OCI-LY1 (cell line): ENCODE measurements at regions not wholly inside any gene's neighbourhood (a gene's known extent, or its start where the extent isn't known, plus 50 kb on each side); places are given as distances from the start of the nearest gene placed in this dataset.

Source experiments
- H2AFZ ChIP-seq: fragments of 200-600 bp; sonication (generic), shearing (Covaris generic); 2 replicates; pipeline ENCODE4 v1.6.0; 2014; ENCODE audit warnings: antibody characterized with exemption, mild to moderate bottlenecking, low read length
- H3F3A ChIP-seq: fragments of 200-600 bp; sonication (generic), shearing (Covaris generic); 2 replicates; pipeline ENCODE4 v1.6.0; 2014; ENCODE audit warnings: mild to moderate bottlenecking, antibody characterized with exemption, low read length, moderate library complexity; ENCODE audit not compliant: insufficient read depth
- H3K27ac ChIP-seq: fragments of 200-600 bp; sonication (generic); 2 replicates; pipeline ENCODE4 v1.5.1; 2014; ENCODE audit warnings: low read length, mixed run types, mild to moderate bottlenecking, low read depth; ENCODE audit not compliant: poor library complexity, severe bottlenecking
- H3K27me3 ChIP-seq: fragments of 200-600 bp; sonication (generic); 2 replicates; pipeline ENCODE4 v1.6.0; 2014; ENCODE audit warnings: antibody characterized with exemption, mild to moderate bottlenecking, low read length, moderate library complexity; ENCODE audit not compliant: insufficient read depth
- H3K36me3 ChIP-seq: fragments of 200-600 bp; sonication (generic); 2 replicates; pipeline ENCODE4 v1.6.1; 2014; ENCODE audit warnings: mild to moderate bottlenecking, antibody characterized with exemption, low read length, moderate library complexity, mixed read lengths; ENCODE audit not compliant: insufficient read depth
- H3K4me1 ChIP-seq: fragments of 200-600 bp; sonication (generic); 2 replicates; pipeline ENCODE4 v1.5.1; 2014; ENCODE audit warnings: mild to moderate bottlenecking, low read length, moderate library complexity; ENCODE audit not compliant: insufficient read depth, severe bottlenecking
- H3K4me2 ChIP-seq: fragments of 200-600 bp; sonication (generic), shearing (Covaris generic); 2 replicates; pipeline ENCODE4 v1.6.1; 2014; ENCODE audit warnings: low read length
- H3K4me3 ChIP-seq: fragments of 200-600 bp; sonication (generic); 2 replicates; pipeline ENCODE4 v1.5.1; 2014; ENCODE audit warnings: low read length, low read depth, mild to moderate bottlenecking, mixed read lengths; ENCODE audit not compliant: poor library complexity, severe bottlenecking
- H3K79me2 ChIP-seq: fragments of 200-600 bp; shearing (Covaris generic); 2 replicates; pipeline ENCODE4 v1.6.1; 2016; ENCODE audit warnings: mixed run types, low read length, mixed read lengths; ENCODE audit not compliant: insufficient read depth
- H3K9ac ChIP-seq: fragments of 200-600 bp; sonication (generic), shearing (Covaris generic); 2 replicates; pipeline ENCODE4 v1.6.1; 2014; ENCODE audit warnings: mild to moderate bottlenecking, low read length, mixed read lengths
- H3K9me2 ChIP-seq: fragments of 200-600 bp; sonication (generic), shearing (Covaris generic); 2 replicates; pipeline ENCODE4 v1.6.1; 2014; ENCODE audit warnings: low read depth, mild to moderate bottlenecking, low read length, mixed read lengths
- H3K9me3 ChIP-seq: fragments of 200-600 bp; shearing (Covaris generic); 2 replicates; pipeline ENCODE4 v1.6.1; 2014; ENCODE audit warnings: low read length, mixed read lengths
- H4K20me1 ChIP-seq: fragments of 200-600 bp; sonication (generic), shearing (Covaris generic); 2 replicates; pipeline ENCODE4 v1.6.0; 2016; ENCODE audit warnings: mild to moderate bottlenecking, low read length; ENCODE audit not compliant: insufficient read depth
- CTCF ChIP-seq: fragments of 200-600 bp; sonication (generic), shearing (Covaris generic); IDR thresholded peaks from 2 replicates; pipeline ENCODE4 v1.5.1; 2017; ENCODE audit warnings: mild to moderate bottlenecking, antibody characterized with exemption, low read length, moderate library complexity, mixed read lengths
- EZH2 ChIP-seq: fragments of 200-600 bp; sonication (generic), shearing (Covaris generic); IDR thresholded peaks from 2 replicates; pipeline ENCODE4 v1.8.0; 2017; ENCODE audit warnings: borderline replicate concordance, mixed run types, mild to moderate bottlenecking, antibody characterized with exemption, low read length, moderate library complexity, mixed read lengths

- no peak overlapping the region for H2AFZ ChIP-seq
- H4K20me1 ChIP-seq = no peaks in the 10 kb centered on the region
- H3K27ac ChIP-seq = no peak overlapping the region
- H3K4me2 ChIP-seq = no peak overlapping the region
- no peaks in the 10 kb centered on the region for H3K9me3 ChIP-seq
- H3K9ac ChIP-seq = no peak overlapping the region
- no peaks in the 10 kb centered on the region for H3F3A ChIP-seq
- TF ChIP-seq EZH2 = no peak
- no peak for TF ChIP-seq CTCF
- no peaks in the 10 kb centered on the region for H3K27me3 ChIP-seq
- H3K4me1 ChIP-seq = no peaks in the 10 kb centered on the region
- no peaks in the 10 kb centered on the region for H3K36me3 ChIP-seq
- H3K79me2 ChIP-seq = no peaks in the 10 kb centered on the region
- H3K9me2 ChIP-seq = no peaks in the 10 kb centered on the region
- H3K4me3 ChIP-seq = no peak overlapping the region
Measured at GRCh38 chr14:86012461-86012860, 482.5 kb downstream of the FLRT2 start.

- no peaks in the 10 kb centered on the region for H3K4me1 ChIP-seq
- no peaks in the 10 kb centered on the region for H4K20me1 ChIP-seq
- no peak overlapping the region for H3K27ac ChIP-seq
- no peak for TF ChIP-seq EZH2
- TF ChIP-seq CTCF = no peak
- no peaks in the 10 kb centered on the region for H3K9me3 ChIP-seq
- no peaks in the 10 kb centered on the region for H3K36me3 ChIP-seq
- no peak overlapping the region for H3K4me3 ChIP-seq
- H3K27me3 ChIP-seq = no peaks in the 10 kb centered on the region
- H3K79me2 ChIP-seq = no peaks in the 10 kb centered on the region
- H3K9ac ChIP-seq = no peak overlapping the region
- no peak overlapping the region for H3K4me2 ChIP-seq
- H2AFZ ChIP-seq = no peak overlapping the region
- no peaks in the 10 kb centered on the region for H3K9me2 ChIP-seq
- H3F3A ChIP-seq = no peaks in the 10 kb centered on the region
Measured at GRCh38 chr14:86003998-86004397, 474.1 kb downstream of the FLRT2 start.

- Histone ChIP-seq H2AFZ (no peak overlapping the region), H4K20me1 (no peaks in the 10 kb centered on the region), H3K4me2 (no peak overlapping the region), H3K4me1 (no peaks in the 10 kb centered on the region), H3K36me3 (no peaks in the 10 kb centered on the region), H3K9me2 (no peaks in the 10 kb centered on the region), H3K9ac (no peak overlapping the region), H3K9me3 (no peaks in the 10 kb centered on the region), H3K4me3 (no peak overlapping the region), H3K27ac (no peak overlapping the region), H3K27me3 (no peaks in the 10 kb centered on the region), H3K79me2 (no peaks in the 10 kb centered on the region), H3F3A (no peaks in the 10 kb centered on the region; the same call in 1 of the 2 replicates)
- TF ChIP-seq CTCF = no peak
- TF ChIP-seq EZH2 = no peak
Measured at GRCh38 chr14:85996551-85996950, 466.6 kb downstream of the FLRT2 start.
